HG03460 (cell line): ENCODE measurements at regions not wholly inside any gene's neighbourhood (a gene's known extent, or its start where the extent isn't known, plus 50 kb on each side); places are given as distances from the start of the nearest gene placed in this dataset.
"Not testable (repeated sequence)": the region's sequence is repeated elsewhere in the genome, so short reads cannot be mapped to it uniquely, and the experiment has no call there.

Source experiments
- ATAC-seq: cut with Tn5 transposase; IDR thresholded peaks from one replicate; pipeline ENCODE4 v1.9.1; 2021; ENCODE audit not compliant: unreplicated experiment

DNA sequence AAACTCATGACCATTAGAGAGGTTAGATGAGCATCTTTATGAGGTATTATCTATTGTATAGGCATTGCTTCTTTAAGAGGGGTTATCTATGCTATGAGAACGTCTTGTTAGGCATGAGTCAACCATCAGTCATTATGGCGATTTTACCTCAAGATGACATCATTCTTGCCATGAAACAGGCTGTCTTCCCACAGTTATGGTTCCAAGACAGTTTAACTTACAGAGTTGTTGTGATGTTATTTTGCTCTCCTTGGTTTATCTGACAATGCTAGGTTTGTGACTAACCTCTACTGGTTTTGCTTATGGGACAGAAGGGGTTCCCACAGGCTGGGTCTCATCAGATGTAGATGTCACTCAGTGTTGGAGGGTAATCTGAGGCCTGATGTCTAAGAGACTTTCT is 1864.7 kb upstream of the ACO1 start:
- no peak for ATAC-seq

DNA sequence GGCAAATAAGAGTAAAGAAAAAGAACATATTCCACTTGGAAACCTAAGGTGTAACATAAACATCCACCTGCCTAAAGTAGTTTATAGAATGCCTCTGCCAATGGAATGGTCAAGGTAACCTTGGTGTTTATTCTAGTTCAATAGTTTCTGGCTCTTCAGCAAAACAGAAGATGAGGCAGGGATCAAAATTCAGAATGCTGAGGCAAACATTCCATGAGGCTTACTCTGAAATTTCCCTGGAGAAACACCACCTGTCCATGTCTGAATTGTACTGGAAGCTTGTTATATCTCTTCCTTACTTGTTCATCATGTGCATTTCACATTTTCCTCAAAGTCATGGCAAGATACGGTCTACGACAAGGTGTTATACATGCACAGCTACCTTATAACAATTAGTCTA is 1862.4 kb upstream of the ACO1 start:
- ATAC-seq, result no peak

DNA sequence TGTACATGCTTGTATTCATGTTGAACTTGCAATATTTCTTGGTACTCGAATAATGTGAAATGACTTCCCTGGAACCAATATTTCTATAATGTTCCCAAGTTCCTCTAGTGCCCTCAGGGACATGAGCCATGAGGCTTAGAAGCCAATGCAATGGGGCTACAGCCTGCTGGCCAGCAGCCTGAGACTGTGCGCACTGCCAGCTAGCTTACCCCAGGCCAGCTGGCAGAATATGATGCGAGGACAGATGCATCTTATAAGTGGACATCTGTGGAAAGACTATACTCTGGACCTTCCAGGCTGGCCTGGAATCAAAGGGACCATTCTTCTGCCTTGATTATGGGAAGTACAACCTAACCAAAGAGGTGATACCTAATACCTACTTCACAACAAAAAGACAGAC is 1862.0 kb upstream of the ACO1 start:
- ATAC-seq, result no peak

DNA sequence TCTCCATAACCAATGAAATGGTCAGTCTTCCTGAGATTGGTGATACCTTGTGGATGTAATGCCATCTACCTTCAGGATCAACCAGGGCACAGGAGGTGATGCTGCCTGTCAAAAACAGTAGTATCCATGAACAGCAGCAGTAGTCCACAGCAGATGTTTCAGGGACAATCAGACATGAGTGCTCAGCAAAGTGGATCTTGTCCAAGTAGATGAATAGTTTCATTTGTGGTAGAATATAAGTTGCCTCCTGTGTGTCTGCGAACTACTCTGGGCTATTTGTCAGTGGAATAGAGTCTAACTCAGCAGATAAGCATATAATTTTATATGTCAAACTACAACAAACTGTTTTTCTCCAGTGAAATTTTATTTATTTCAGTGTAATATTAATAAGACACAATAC is 1860.1 kb upstream of the ACO1 start:
- no peak for ATAC-seq

DNA sequence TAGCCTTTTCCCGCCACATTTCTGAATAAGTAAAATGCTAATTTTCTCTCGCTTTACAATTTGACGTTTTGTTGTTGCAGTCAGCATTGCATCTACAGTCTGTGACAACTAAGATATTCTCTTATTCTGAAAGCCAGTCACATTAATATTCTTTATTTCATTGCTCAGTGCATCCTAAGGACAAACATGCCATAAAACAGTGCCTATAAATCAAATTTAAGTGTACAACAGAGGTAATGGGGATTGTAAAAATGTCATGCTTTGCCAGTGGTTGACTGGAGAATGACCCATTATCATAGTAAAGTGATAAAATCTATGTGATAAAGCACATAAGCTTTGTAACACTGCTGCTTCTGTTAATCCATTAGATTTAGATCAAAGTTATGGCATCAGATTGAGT is 1850.0 kb upstream of the ACO1 start:
- no peak for ATAC-seq

- ATAC-seq, result no peak
Observed at GRCh38 chr9:30534896-30535295, 1849.5 kb upstream of the ACO1 start.

- ATAC-seq, result no peak
Observed at GRCh38 chr9:30536494-30536893, 1847.9 kb upstream of the ACO1 start.

DNA sequence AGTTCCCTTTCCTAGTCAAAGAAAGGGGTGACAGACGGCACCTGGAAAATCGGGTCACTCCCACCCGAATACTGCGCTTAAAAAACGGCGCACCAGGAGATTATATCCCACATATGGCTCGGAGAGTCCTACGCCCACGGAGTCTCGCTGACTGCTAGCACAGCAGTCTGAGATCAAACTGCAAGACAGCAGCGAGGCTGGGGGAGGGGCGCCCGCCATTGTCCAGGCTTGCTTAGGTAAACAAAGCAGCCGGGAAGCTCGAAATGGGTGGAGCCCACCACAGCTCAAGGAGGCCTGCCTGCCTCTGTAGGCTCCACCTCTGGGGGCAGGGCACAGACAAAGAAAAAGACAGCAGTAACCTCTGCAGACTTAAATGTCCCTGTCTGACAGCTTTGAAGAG is 1844.7 kb upstream of the ACO1 start:
- not testable (repeated sequence) for ATAC-seq

DNA sequence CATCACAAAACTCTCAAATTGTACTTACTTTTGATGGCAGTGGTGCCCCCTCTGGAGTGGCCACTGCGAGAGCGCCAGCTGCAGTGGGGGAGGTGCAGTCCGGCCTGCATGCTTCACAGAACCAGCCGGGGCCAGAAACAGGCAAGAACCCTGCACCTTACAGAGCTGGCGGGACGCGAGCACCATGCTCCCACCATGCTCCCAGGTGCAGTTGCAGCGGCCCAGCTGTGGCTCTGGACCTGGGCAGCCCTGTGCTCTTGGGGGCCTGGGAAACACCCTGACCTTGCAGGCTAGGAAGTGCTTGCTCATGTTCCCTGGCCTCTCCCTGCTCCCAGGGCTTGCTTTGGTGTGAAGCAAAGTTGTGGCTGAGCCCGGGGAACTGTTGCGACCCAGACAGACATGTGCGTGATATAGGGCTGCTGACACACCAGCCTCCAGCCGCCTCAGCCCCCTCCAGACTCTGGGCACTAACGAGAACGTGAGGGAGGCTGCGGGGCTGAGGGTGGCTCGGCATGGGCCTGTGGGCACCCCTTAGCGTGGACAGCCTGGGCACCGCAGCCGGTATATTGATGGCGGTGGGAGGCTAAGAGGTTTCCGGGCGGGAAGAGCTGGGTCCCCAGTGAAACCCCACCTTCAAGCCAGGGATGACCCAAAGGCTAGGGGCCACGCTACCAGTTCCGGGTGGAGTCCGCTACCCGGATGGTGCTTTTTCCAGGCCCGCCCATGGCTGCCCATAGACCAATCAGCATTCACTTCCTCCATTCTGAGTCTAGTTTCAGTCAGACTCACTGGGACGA is 1809.9 kb upstream of the ACO1 start:
- no peak for ATAC-seq

DNA sequence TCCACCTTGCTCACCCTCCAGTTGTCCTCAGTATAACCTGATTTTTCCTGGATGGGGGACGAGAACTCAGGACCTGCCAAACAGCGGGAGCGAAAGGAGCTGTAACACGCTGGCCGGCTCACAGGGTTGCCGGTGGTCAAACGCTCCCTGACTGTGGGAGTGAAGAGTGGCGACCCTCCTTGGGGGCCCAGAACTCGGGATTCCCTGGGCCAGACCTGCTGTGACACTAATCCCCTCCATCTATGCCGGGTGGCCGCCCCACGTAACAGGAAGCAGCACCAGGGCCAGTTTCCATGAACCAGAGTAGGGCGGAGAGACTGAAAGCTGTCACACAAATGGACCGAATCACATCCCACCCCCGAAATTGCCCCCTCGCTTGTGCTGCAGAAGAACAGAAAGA is 1809.2 kb upstream of the ACO1 start:
- ATAC-seq, result no peak

- ATAC-seq, result no peak
Observed at GRCh38 chr9:30575691-30576090, 1808.8 kb upstream of the ACO1 start.

GRCh38 chr9:30579810-30580209 is 1804.6 kb upstream of the ACO1 start:
- ATAC-seq, result no peak

DNA sequence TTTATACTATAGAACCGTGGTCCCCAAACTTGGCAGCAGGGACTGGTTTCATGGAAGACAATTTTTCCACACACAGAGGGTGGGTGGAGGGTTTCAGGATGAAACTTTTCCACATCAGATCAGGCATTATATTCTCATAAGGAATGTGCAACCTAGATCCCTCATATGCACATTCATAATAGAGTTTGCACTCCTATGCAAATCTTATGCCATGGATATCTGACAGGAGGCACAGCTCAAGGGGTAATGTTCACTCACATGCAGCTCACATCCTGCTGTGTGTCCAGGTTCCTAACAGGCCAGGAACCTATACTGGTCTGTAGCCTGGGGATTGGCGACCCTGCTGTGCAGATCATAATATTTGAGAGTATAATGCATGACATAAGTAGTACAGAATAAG is 1802.2 kb upstream of the ACO1 start:
- no peak for ATAC-seq

- ATAC-seq, result no peak
Observed at GRCh38 chr9:30584559-30584958, 1799.9 kb upstream of the ACO1 start.

- no peak for ATAC-seq
Observed at GRCh38 chr9:30591461-30591860, 1793.0 kb upstream of the ACO1 start.

DNA sequence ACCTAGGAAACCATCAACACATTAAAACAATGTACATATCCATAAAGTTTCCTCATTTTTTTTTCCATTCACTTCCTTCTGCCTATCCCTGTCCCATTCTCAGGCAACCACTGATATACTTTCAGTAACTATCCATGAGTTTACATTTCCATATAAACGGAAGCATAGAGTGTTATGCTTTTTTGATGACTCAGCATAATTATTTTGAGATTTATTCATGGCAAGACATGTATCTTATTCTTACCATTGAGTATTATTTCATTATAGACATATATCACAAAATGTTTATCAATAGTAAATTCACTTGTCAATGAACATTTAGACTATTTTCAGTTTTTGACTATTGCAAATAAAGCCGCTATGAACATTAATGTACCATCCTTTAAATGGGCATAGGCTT is 1786.8 kb upstream of the ACO1 start:
- no peak for ATAC-seq

GRCh38 chr9:30605936-30606335 is 1778.5 kb upstream of the ACO1 start:
- no peak for ATAC-seq

- no peak for ATAC-seq
Observed at GRCh38 chr9:30609713-30610112, 1774.7 kb upstream of the ACO1 start.

GRCh38 chr9:30616782-30617181 is 1767.7 kb upstream of the ACO1 start:
- ATAC-seq, result not testable (repeated sequence)

DNA sequence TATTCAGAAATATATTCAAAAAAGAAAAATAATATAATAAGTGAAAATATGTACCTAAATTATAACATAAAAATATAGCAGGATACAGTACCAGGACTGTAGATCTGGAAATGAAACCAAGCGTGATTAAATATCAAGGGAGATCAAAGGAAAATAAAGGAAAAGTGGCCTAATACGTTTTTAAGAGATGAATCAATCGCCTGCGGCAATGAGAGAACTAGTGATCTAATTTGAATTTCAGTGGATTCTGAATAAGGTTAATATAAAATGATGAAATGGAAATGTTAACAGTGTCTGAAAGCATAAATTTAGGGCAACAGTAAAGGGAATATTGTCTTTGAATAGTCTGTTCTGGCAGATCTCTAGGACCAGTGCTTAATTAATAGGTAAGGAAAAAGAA is 1761.9 kb upstream of the ACO1 start:
- ATAC-seq, result no peak

DNA sequence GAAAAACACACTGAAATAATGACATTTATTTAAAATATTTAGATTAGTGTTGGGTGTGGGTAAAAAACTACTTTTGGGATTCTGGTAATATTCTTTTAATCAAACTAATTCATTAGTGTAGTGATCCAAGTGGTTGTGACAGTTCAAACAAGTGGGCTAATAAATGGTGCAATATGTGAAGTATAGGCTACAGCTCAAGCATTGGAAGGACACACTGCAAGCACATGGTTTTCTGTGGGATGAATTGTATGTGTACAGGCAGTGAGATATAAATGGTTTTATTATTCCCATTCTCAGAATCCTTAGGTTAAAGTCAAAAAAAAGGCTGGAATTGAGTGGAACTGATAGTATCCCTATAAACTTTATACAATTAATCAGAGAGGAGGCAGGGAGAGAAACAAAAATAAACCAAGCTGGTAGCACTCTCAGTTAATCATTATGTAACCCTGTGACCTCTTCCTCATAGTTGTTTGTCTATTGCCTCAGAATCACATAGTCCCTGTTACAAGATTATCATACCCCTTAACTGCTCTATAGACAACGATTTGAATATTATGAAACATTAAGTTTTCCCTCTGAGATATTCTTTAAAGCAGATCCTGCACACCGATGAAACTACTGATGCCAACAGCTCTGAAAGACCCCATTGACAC is 1755.4 kb upstream of the ACO1 start:
- ATAC-seq, result peak; percentile 46

DNA sequence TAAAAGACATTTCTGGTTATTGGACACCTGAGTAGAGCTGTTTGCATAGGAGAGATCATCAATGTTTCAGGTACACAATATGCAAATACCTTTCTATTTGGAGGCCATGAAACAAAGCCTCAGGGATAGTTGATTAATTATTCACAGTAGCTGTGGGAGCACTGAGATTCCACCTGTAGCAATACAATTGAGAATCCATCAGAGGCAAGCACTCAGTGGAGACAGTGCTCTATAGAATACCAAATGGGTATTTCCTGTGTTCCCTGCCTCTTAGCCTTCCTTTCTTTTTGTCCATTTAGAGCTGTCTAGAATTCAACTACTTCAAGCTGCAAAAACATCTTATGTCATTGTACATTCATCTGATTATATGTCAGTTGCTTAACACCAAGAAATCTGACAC is 1754.0 kb upstream of the ACO1 start:
- ATAC-seq, result no peak

DNA sequence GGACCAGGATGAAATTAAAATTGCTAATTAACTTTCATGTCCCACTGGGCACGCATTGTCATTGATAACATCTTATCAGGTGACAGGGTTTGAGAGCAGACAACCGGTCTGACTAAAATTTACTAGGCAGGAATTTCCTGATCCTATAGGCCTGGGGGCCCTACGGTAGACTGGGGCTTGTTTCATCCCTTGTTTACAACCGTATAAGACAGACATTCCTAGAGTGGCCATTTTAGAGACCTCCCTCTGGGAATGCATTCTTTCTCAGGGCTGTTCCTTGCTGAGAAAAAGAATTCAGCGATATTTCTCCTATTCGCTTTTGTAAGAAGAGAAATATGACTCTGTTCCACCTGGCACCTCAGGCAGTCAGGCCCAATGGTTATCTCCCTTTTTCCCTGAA is 1737.8 kb upstream of the ACO1 start:
- ATAC-seq, result not testable (repeated sequence)
